Erythroblast (primary cell): ENCODE measurements at regions not wholly inside any gene's neighbourhood (a gene's known extent, or its start where the extent isn't known, plus 50 kb on each side); places are given as distances from the start of the nearest gene placed in this dataset.

ENCODE experiments used
- GATA1 ChIP-seq: IDR thresholded peaks from 2 replicates; pipeline ENCODE4 v1.6.1; 2011; ENCODE audit warnings: low read depth, mild to moderate bottlenecking, control low read depth, low read length, moderate library complexity
- POLR2A ChIP-seq: IDR thresholded peaks from 2 replicates; pipeline ENCODE4 v1.6.1; 2011; ENCODE audit warnings: mild to moderate bottlenecking, low read length

- TF ChIP-seq POLR2A (no peak), GATA1 (no peak)
Observed at GRCh38 chr15:55116636-55117035, 80.1 kb downstream of the RSL24D1 start.
